ENCODE measurements at regions not wholly inside any gene's neighbourhood (a gene's known extent, or its start where the extent isn't known, plus 50 kb on each side); places are given as distances from the start of the nearest gene placed in this dataset.

- no peak overlapping the region for H3K27ac ChIP-seq
- H3K4me3 ChIP-seq = no peak overlapping the region
- H3K4me1 ChIP-seq = no peaks in the 10 kb centered on the region
- no peaks in the 10 kb centered on the region for H3K27me3 ChIP-seq
- H3K9me3 ChIP-seq = no peaks in the 10 kb centered on the region
- DNase-seq (ENCODE audit: low spot score) = no peak
- TF ChIP-seq, protein P1, sequence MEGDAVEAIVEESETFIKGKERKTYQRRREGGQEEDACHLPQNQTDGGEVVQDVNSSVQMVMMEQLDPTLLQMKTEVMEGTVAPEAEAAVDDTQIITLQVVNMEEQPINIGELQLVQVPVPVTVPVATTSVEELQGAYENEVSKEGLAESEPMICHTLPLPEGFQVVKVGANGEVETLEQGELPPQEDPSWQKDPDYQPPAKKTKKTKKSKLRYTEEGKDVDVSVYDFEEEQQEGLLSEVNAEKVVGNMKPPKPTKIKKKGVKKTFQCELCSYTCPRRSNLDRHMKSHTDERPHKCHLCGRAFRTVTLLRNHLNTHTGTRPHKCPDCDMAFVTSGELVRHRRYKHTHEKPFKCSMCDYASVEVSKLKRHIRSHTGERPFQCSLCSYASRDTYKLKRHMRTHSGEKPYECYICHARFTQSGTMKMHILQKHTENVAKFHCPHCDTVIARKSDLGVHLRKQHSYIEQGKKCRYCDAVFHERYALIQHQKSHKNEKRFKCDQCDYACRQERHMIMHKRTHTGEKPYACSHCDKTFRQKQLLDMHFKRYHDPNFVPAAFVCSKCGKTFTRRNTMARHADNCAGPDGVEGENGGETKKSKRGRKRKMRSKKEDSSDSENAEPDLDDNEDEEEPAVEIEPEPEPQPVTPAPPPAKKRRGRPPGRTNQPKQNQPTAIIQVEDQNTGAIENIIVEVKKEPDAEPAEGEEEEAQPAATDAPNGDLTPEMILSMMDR (IDR thresholded peaks at IDR 0.05) = no peak
- H3K36me3 ChIP-seq = no peaks in the 10 kb centered on the region
Observed at GRCh38 chr6:22436134-22436533, 133.2 kb upstream of the HDGFL1 start.

GRCh38 chr6:22437665-22438064, 131.7 kb upstream of the HDGFL1 start:
- TF ChIP-seq, protein P1 (IDR thresholded peaks at IDR 0.05) = no peak
- DNase-seq (ENCODE audit: low spot score) = no peak
- H3K4me3 ChIP-seq = no peak overlapping the region
- H3K4me1 ChIP-seq = no peaks in the 10 kb centered on the region
- no peaks in the 10 kb centered on the region for H3K9me3 ChIP-seq
- H3K36me3 ChIP-seq = no peaks in the 10 kb centered on the region
- H3K27me3 ChIP-seq = no peaks in the 10 kb centered on the region
- no peak overlapping the region for H3K27ac ChIP-seq

- no peak overlapping the region for H3K4me3 ChIP-seq
- H3K9me3 ChIP-seq = no peaks in the 10 kb centered on the region
- no peak overlapping the region for H3K27ac ChIP-seq
- TF ChIP-seq, protein P1 (IDR thresholded peaks at IDR 0.05) = no peak
- no peak for DNase-seq (ENCODE audit: low spot score)
- no peaks in the 10 kb centered on the region for H3K27me3 ChIP-seq
- peaks cover 0 to 19% of the 10 kb centered on the region in 2 donors for H3K4me1 ChIP-seq
- H3K36me3 ChIP-seq = no peaks in the 10 kb centered on the region
Observed at GRCh38 chr6:22442826-22443225, 126.5 kb upstream of the HDGFL1 start.

DNA sequence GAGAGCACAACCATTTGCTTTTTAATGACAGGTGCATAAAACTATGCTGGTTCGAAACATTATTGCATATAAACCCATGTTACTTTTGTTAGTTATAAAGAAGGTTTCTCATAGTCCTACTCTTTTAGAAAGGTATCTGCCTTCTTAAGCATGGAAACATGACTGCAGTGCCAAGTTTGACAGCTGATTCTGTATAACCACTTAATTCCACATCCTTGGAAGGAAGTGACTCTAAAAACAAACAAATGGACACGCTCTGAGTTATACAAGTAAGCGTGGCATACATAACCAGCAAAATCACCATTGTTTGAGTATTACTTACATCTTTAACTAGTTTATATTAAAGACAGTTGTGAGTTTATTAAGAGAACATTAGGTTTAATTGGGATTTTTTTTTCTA, 125.0 kb upstream of the HDGFL1 start:
- Histone ChIP-seq H3K4me1 (peaks cover 0 to 27% of the 10 kb centered on the region in 2 donors), H3K36me3 (no peaks in the 10 kb centered on the region), H3K27me3 (no peaks in the 10 kb centered on the region), H3K27ac (no peak overlapping the region), H3K4me3 (no peak overlapping the region), H3K9me3 (no peaks in the 10 kb centered on the region)
- DNase-seq (ENCODE audit: low spot score) = no peak
- TF ChIP-seq, protein P1 (IDR thresholded peaks at IDR 0.05) = no peak

DNA sequence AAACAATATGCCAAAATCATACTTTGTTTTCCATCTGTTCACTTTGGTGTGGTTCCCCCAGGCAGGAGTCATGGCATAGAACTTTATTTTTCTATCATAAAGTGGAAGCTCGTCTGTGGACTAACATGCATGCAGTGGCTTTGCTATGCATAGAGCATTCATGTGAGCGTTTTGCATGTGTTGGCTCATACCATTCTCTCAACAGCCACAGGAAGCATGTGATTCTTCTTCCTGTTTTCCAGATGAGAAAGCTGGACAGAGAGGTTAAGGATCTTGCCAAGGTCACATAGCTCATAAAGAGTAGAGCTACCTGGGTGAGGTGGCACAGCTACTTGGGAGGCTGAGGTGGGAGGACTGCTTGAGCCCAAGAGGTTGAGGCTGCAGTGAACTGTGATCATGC, 123.4 kb upstream of the HDGFL1 start:
- H3K4me1 ChIP-seq = peaks cover 0 to 27% of the 10 kb centered on the region in 2 donors
- no peak overlapping the region for H3K27ac ChIP-seq
- H3K27me3 ChIP-seq = no peaks in the 10 kb centered on the region
- H3K4me3 ChIP-seq = no peak overlapping the region
- TF ChIP-seq, protein P1 (IDR thresholded peaks at IDR 0.05) = no peak
- no peak for DNase-seq (ENCODE audit: low spot score)
- H3K9me3 ChIP-seq = no peaks in the 10 kb centered on the region
- H3K36me3 ChIP-seq = no peaks in the 10 kb centered on the region

All from right atrium auricular region (tissue), 2 donors.